Fibroblast of villous mesenchyme (primary cell): ENCODE measurements at regions not wholly inside any gene's neighbourhood (a gene's known extent, or its start where the extent isn't known, plus 50 kb on each side); places are given as distances from the start of the nearest gene placed in this dataset.

Source experiments
- DNase-seq: peaks from one replicate; pipeline ENCODE4 v3.0.0-alpha.2; 2010; ENCODE audit warnings: low read depth
- H3K4me3 ChIP-seq: 2 replicates; pipeline ENCODE4 v1.5.1; 2011; ENCODE audit warnings: low read depth, mild to moderate bottlenecking, low read length
- CTCF ChIP-seq: IDR thresholded peaks from 2 replicates; pipeline ENCODE4 v1.5.1; 2012; ENCODE audit warnings: low read depth, mild to moderate bottlenecking, low read length; ENCODE audit not compliant: insufficient read depth

- no peak for TF ChIP-seq CTCF
- H3K4me3 ChIP-seq: no peak overlapping the region
- peak; percentile 2 for DNase-seq
Measured at GRCh38 chr4:96675896-96676295, 836.0 kb downstream of the PDHA2 start.

DNA sequence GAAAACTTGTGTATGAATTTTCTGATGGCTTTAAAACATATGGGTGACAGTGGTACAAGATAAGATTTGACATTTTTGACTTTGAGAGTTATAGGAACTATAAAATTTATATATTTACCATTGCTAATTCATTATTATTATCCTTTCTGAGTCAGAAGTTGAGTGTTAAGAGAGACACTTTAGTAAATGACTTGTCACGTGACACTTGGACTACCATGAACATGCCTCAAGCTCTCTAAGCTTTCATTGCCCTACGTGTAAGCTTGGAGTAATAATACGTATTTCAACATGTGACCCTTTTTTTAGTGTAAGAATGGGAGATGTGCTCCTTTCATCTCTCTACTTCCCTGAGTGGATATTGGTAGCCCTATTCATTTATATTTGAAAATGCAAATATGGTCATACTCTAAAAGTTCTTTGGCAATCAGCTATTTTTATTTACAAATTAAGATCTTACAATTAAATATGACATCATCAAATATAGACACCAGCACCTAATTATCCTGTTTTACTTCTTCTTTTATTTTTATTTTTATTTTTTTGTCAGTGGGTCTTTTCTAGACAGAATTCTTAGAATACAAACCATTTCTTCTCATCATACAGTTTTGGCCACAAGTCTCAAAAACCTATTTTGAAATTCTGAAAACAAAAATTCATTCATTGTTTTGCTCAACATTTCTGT is 837.0 kb downstream of the PDHA2 start:
- no peak for DNase-seq
- no peak overlapping the region for H3K4me3 ChIP-seq
- no peak for TF ChIP-seq CTCF

GRCh38 chr4:96677499-96677898 is 837.6 kb downstream of the PDHA2 start:
- no peak for TF ChIP-seq CTCF
- H3K4me3 ChIP-seq: no peak overlapping the region
- peak; percentile 33 for DNase-seq

- no peak for DNase-seq
- TF ChIP-seq CTCF: no peak
- H3K4me3 ChIP-seq: no peak overlapping the region
Measured at GRCh38 chr4:96681218-96681617, 841.3 kb downstream of the PDHA2 start.

- no peak for TF ChIP-seq CTCF
- no peak overlapping the region for H3K4me3 ChIP-seq
- no peak for DNase-seq
Measured at GRCh38 chr4:96685691-96686090, 845.8 kb downstream of the PDHA2 start.

GRCh38 chr4:96691521-96691920 is 851.6 kb downstream of the PDHA2 start:
- no peak overlapping the region for H3K4me3 ChIP-seq
- TF ChIP-seq CTCF: no peak
- no peak for DNase-seq

DNA sequence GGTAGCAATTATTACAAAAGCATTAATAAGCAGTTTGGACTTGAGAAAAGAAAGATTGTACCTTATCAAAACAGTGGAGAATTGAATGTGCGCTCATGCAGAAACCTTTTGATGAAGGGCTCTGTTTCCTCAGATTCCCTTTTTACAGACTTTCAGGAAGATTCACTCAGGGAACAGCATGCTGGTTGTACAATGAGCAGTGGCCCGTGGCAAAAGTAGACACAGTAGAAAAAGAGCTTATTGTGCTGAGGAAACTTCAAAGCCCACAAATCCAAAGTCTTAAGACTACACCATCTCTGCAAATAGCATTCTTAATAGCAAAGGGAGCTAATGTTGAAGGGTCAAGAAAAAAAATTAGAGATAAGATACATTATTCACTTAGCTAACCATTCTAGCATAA is 858.9 kb downstream of the PDHA2 start:
- no peak overlapping the region for H3K4me3 ChIP-seq
- DNase-seq: no peak
- TF ChIP-seq CTCF: no peak
